Activated CD8-positive, alpha-beta memory T cell treated with anti-CD3 and anti-CD28 coated beads, Interleukin-2, amount 50 U/mL, for 4 hours (primary cell): ENCODE measurements at regions not wholly inside any gene's neighbourhood (a gene's known extent, or its start where the extent isn't known, plus 50 kb on each side); places are given as distances from the start of the nearest gene placed in this dataset.
"Not testable (repeated sequence)": the region's sequence is repeated elsewhere in the genome, so short reads cannot be mapped to it uniquely, and the experiment has no call there.

Experiments
- DNase-seq: peaks from one replicate; pipeline ENCODE4 v3.0.0-alpha.2; 2020

GRCh38 chr13:50729177-50729576 lies 114.3 kb downstream of the DLEU7 start:
- DNase-seq = no peak

GRCh38 chr13:50730496-50731351 lies 112.8 kb downstream of the DLEU7 start:
- no peak for DNase-seq

DNA sequence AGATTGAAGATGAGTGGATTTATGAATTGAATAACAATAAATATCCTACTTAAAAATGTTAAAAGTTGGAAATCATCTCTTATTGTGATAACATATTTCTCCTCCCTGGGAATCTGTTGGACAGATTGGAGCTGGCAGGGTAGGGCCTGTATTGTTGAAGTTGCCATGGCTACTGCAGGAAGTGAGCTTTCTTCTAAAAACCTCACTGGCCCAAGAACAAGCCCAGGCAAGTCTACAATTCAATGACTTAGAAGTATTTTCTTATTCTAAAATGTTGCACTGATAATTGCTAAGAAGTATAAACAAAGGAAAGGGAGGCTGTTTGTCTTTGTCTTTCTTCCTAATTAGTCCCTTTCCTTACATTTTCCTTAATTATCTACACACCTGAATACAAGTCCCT lies 112.1 kb downstream of the DLEU7 start:
- DNase-seq = no peak

DNA sequence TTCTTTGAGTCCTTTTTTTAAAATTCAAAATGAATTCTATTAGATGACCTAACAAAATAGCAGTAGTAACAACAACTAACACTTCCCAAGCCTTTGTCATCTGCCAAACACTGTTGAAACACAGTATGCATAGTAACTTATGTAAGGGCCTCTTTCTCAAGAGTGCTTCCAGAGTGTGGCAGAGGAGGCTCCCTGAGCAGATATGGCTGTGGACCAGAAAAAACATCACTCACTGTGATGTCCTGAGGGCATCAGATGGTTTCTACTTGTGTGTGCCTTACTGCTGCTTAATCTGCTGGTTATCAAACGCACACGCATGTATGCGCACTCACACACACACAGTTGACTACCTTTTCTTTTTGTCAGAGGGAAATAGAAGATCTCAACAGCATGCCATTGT lies 110.8 kb downstream of the DLEU7 start:
- DNase-seq = no peak

DNA sequence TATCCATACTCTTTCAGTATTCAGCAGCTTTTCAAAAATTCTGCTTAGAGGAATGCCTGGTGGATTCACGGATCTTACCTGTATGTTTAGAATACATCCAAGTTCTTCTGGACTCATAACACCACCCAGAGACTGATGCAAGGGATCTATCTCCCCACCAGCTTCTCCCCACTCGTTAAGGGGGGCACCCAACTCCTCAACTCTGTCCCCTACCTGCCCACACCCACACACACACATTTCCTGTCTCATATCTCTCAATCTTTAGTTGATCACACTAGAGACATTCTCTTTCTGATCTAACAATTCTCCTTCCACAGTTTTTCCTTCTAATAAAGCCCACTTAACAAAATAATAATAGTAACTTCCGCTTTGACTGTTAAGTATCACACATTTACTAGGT lies 110.1 kb downstream of the DLEU7 start:
- DNase-seq = no peak

DNA sequence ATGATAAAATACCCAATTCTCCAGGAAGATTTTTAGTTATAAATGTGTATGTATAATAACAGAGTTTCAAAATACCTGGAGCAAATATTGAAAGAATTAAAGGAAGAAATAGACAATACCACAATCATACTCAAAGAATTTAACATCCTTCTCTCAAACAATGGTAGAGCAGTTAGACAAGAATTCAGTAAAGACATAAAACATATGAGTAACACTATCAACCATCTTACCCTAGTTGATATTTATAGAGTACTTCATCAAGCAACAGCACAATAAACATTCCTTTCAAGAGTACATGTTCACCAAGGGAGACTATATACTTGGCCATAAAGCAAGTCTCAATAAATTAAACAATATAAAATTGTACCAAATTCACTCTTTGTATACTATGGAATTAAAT lies 108.4 kb downstream of the DLEU7 start:
- no peak for DNase-seq

GRCh38 chr13:50740052-50740741 lies 103.3 kb downstream of the DLEU7 start:
- no peak for DNase-seq

DNA sequence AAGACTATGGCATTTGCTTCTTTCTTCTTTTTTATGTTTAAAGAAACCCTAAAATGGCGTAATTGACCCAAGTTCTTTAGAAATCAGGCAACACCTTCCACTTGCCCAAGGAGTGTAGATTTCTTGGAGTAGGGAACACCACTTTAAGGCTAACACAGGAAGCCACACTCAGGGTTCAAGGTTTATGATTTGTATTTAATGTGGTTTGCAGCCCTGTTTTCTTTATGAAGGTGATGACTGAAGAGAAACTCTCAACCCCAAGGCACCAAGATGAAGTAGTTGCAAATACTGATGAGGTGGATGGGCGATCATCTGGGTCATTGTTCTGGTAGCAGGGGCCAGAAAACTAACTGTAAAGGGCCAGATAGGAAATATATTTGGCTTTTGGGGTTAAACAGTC lies 101.1 kb downstream of the DLEU7 start:
- DNase-seq = no peak

- no peak for DNase-seq
Observed at GRCh38 chr13:50742968-50743367, 100.5 kb downstream of the DLEU7 start.

GRCh38 chr13:50744116-50744660 lies 99.3 kb downstream of the DLEU7 start:
- DNase-seq = no peak

DNA sequence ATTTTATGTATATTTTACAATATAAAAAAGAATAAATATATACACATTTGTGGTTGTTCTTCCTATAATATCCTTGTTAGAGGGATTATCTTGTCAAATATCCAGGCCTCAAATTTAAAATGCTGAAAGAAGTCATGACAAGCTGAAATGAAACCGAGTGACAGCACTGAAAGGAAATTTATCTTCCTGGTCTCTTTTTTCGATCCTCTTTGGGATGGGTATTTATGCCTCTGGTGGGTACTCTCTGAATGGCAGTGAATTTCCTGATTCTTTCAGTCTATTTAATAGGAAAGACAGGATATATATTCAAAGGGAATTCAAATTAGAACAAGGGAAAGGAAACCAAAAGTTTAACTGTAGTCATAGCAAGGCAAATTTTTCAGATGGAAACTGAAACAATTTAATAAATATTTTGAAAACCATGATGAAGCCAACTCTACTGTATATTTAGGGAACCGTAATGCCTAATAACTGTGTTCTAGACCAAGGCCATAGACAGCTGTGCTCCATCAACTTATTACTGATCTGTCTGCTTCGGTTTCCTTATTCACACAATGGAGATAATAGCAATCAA lies 97.9 kb downstream of the DLEU7 start:
- DNase-seq = no peak

DNA sequence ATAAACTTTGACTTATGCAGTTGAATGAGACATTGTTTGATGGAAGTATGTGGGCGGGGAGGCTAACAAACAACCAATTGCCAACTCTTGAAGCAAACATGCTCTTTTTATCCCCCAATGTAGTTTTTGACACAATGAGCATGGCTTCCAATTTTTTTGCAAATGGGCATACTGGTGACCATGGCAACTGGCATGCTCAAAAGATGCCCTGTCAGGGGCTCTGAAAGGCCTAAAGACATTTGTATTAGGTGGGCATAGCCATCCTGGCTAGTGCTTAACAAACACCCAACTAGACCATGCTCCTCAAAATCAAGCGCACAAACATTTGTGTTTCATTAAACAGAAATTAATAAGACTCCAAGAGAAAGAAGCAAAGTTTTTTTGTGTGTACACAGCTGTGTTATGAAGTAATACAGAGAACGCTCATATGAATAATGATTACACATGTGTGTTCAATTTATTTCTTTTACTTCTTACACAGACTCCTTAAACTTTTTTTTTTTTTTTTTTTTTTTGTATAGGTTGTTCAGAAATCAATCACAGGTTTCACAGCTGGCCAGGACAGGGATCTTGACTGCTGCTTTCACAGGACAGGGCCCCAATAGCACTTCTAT lies 95.6 kb downstream of the DLEU7 start:
- no peak for DNase-seq

DNA sequence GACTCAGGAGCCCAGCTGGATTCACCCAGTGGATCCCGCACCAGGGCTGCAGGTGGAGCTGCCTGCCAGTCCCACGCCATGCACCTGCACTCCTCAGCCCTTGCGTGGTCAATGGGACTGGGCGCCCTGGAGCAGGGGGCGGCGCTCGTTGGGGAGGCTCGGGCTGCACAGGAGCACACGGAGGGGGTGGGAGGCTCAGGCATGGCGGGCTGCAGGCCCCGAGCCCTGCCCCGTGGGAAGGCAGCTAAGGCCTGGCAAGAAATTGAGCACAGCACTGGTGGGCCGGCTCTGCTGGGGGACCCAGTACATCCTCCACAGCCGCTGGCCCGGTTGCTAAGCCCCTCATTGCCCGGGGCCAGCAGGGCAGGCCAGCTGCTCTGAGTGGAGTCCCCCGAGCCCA lies 90.3 kb downstream of the DLEU7 start:
- DNase-seq = not testable (repeated sequence)

DNA sequence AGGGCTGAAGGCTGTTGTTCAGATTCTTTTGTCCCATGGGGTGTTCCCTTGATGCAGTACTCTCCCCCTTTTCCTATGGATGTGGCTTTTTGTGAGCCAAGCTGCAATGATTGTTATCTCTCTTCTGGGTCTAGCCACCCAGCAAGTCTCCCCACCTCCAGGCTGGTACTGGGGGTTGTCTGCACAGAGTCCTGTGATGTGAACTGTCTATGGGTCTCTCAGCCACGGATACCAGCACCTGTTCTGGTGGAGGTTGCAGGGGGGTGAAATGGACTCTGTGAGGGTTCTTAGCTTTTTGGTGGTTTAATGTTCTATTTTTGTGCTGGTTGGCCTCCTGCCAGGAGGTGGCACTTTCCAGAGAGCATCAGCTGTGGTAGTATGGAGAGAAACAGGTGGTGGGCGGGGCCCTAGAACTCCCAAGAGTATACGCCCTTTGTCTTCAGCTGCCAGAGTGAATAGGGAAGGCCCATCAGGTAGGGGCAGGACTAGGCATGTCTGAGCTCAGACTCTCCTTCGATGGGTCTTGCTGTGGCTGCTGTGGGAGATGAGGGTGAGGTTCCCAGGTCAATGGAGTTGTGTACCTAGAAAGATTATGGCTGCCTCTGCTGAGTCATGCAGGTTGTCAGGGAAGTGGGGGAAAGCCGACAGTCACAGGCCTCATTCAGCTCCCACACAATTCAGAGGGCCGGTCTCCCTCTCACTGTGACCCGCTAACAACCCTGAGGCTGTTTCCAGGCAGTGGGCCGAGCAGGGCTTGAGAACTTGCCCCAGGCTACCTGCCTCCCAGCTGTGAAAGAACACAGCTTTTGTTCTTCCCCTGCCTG lies 87.4 kb downstream of the DLEU7 start:
- not testable (repeated sequence) for DNase-seq

- no peak for DNase-seq
Observed at GRCh38 chr13:50757008-50757407, 86.5 kb downstream of the DLEU7 start.

DNA sequence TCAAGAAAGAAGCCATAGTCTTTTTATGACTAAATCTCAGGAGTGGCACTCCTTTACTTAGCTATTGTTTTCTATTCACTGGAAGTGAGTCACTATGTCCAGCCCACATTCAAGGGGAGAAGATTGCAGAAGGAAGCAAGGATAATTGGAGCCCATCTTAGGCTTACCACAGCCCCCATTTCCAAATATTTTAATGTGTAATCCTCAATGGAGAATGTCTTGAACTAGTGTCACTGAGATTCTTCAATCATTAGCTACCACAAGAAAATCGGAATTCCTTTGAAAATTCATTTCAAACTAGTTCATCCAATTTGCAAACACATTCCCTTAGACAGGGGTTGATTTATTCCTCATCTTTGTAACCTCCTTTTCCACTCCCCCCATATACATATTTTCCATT lies 84.7 kb downstream of the DLEU7 start:
- no peak for DNase-seq

DNA sequence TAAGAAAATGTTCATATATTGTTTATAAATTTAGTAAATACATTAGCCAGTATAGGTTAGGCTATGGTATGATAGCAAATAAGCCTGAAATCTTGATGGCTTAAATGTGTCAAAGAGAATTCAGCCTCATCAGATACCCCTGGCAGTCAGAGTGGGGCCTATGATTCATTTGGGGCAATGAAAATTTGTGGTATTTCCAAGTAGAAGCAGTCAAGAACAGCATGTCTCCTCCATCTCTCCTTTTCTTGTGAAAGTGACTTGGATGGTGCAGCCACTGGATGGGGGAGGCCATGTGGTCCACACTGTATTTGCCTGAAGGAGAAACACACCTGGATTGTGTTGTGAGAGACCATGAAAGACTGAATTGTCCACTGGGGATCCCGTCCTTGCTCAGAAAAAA lies 82.7 kb downstream of the DLEU7 start:
- no peak for DNase-seq

- DNase-seq = no peak
Observed at GRCh38 chr13:50761406-50761805, 82.1 kb downstream of the DLEU7 start.

- no peak for DNase-seq
Observed at GRCh38 chr13:50762969-50763567, 80.4 kb downstream of the DLEU7 start.

GRCh38 chr13:50766013-50766412 lies 77.5 kb downstream of the DLEU7 start:
- DNase-seq = no peak

DNA sequence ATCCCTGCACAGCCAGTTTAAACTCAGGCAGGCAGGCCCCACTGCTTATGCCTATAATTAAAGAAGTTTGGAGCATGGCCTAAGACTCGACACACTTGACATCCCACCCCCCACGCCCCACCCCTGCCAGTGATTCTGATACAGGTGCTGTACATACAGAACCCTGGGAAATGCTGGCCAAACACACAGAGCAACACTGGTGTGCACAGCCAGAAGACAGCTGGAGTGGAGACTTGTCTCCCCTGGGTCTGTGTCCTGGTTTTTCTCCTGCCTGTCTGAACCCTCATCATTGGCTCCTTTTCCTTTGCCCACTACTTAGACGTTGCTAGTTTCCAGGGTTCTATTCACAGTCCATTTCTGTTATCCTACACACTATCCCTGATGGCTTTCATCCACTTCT lies 76.8 kb downstream of the DLEU7 start:
- DNase-seq = no peak

- not testable (repeated sequence) for DNase-seq
Observed at GRCh38 chr13:50772881-50773280, 70.6 kb downstream of the DLEU7 start.
